ENCODE measurements at regions not wholly inside any gene's neighbourhood (a gene's known extent, or its start where the extent isn't known, plus 50 kb on each side); places are given as distances from the start of the nearest gene placed in this dataset.

DNA sequence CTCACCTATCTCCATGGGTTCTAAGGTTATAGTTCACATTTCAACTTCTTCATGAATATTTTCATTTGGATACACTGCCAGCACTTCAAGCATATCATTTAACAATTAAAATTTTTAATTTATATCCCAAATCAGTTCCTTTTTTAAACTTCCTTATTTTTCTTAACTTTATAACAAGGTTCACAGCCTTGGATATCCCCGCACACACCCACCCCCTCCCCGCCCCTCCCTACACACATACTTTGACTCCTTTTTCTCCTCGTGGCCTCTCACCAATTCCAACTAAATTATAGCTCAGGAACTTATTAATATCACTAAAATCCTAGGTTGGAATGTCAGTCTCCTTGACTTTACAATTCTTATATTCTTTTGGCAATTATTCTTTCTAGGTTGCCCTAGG is 163.6 kb upstream of the SETBP1 start:
- no peak overlapping the region for H3K27ac ChIP-seq (ENCODE audit: low read length)
- no peak overlapping the region for H3K9ac ChIP-seq (ENCODE audit: low read length)
- no peaks in the 10 kb centered on the region for H3K9me3 ChIP-seq (ENCODE audit: control insufficient read depth, low read depth, low read length)
- no peaks in the 10 kb centered on the region for H3K36me3 ChIP-seq (ENCODE audit: control insufficient read depth, low read depth, low read length)
- H3K4me1 ChIP-seq (ENCODE audit: control insufficient read depth, low read depth, low read length): no peaks in the 10 kb centered on the region
- no peak overlapping the region for H3K4me3 ChIP-seq (ENCODE audit: low read length)
- H3K27me3 ChIP-seq (ENCODE audit: control insufficient read depth, insufficient read depth, low read length): no peaks in the 10 kb centered on the region

- Histone ChIP-seq H3K27me3 (ENCODE audit: control insufficient read depth, insufficient read depth, low read length) (no peaks in the 10 kb centered on the region), H3K9ac (ENCODE audit: low read length) (no peak overlapping the region), H3K4me1 (ENCODE audit: control insufficient read depth, low read depth, low read length) (no peaks in the 10 kb centered on the region), H3K27ac (ENCODE audit: low read length) (no peak overlapping the region), H3K9me3 (ENCODE audit: control insufficient read depth, low read depth, low read length) (no peaks in the 10 kb centered on the region), H3K4me3 (ENCODE audit: low read length) (no peak overlapping the region), H3K36me3 (ENCODE audit: control insufficient read depth, low read depth, low read length) (no peaks in the 10 kb centered on the region)
These were observed 162.5 kb upstream of the SETBP1 start for GRCh38 chr18:44518091-44518615.

DNA sequence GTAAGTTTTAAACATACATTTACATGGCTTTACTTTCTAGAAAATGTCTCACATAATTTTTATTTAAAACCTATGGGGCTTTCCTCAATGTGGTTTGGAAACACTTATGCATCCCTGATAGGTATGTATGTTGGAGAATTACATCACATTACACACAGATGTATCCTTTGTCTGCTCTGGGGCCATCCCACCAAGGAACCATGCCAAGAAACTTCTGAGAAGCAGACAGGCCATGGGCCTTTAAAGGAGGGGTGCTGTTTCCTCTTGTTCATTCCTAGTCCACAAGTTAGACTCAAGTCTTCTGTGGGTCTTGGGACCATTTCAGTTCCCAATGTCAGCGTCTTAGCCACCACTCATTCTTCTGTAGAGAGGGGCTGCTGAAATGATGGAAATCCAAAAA is 162.0 kb upstream of the SETBP1 start:
- no peaks in the 10 kb centered on the region for H3K4me1 ChIP-seq (ENCODE audit: control insufficient read depth, low read depth, low read length)
- no peak overlapping the region for H3K4me3 ChIP-seq (ENCODE audit: low read length)
- H3K27me3 ChIP-seq (ENCODE audit: control insufficient read depth, insufficient read depth, low read length): no peaks in the 10 kb centered on the region
- H3K9me3 ChIP-seq (ENCODE audit: control insufficient read depth, low read depth, low read length): no peaks in the 10 kb centered on the region
- no peak overlapping the region for H3K27ac ChIP-seq (ENCODE audit: low read length)
- H3K9ac ChIP-seq (ENCODE audit: low read length): no peak overlapping the region
- H3K36me3 ChIP-seq (ENCODE audit: control insufficient read depth, low read depth, low read length): no peaks in the 10 kb centered on the region

- no peaks in the 10 kb centered on the region for H3K4me1 ChIP-seq (ENCODE audit: control insufficient read depth, low read depth, low read length)
- H3K9ac ChIP-seq (ENCODE audit: low read length): no peak overlapping the region
- H3K27me3 ChIP-seq (ENCODE audit: control insufficient read depth, insufficient read depth, low read length): no peaks in the 10 kb centered on the region
- H3K27ac ChIP-seq (ENCODE audit: low read length): no peak overlapping the region
- H3K4me3 ChIP-seq (ENCODE audit: low read length): no peak overlapping the region
- H3K36me3 ChIP-seq (ENCODE audit: control insufficient read depth, low read depth, low read length): no peaks in the 10 kb centered on the region
- H3K9me3 ChIP-seq (ENCODE audit: control insufficient read depth, low read depth, low read length): no peaks in the 10 kb centered on the region
These were observed 159.6 kb upstream of the SETBP1 start for GRCh38 chr18:44520981-44521667.

DNA sequence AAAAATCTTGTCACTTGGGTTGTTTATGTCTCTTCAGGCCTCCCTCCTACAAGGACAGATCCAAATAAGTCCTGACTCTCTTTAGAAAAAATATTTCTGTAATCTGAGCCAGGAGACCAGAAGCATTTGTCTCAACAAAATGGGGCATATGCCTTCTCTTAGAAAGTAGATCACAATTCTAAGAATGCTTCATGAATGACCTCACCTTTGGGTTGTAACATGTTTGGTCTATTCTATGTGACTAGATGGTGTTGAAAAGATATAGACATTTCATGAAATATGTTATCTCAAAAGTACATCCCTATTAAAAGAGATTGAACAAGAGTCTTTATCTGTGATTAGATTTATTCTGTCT is 159.0 kb upstream of the SETBP1 start:
- H3K9ac ChIP-seq (ENCODE audit: low read length): no peak overlapping the region
- no peaks in the 10 kb centered on the region for H3K4me1 ChIP-seq (ENCODE audit: control insufficient read depth, low read depth, low read length)
- no peak overlapping the region for H3K4me3 ChIP-seq (ENCODE audit: low read length)
- H3K36me3 ChIP-seq (ENCODE audit: control insufficient read depth, low read depth, low read length): no peaks in the 10 kb centered on the region
- H3K27me3 ChIP-seq (ENCODE audit: control insufficient read depth, insufficient read depth, low read length): no peaks in the 10 kb centered on the region
- H3K9me3 ChIP-seq (ENCODE audit: control insufficient read depth, low read depth, low read length): no peaks in the 10 kb centered on the region
- no peak overlapping the region for H3K27ac ChIP-seq (ENCODE audit: low read length)

DNA sequence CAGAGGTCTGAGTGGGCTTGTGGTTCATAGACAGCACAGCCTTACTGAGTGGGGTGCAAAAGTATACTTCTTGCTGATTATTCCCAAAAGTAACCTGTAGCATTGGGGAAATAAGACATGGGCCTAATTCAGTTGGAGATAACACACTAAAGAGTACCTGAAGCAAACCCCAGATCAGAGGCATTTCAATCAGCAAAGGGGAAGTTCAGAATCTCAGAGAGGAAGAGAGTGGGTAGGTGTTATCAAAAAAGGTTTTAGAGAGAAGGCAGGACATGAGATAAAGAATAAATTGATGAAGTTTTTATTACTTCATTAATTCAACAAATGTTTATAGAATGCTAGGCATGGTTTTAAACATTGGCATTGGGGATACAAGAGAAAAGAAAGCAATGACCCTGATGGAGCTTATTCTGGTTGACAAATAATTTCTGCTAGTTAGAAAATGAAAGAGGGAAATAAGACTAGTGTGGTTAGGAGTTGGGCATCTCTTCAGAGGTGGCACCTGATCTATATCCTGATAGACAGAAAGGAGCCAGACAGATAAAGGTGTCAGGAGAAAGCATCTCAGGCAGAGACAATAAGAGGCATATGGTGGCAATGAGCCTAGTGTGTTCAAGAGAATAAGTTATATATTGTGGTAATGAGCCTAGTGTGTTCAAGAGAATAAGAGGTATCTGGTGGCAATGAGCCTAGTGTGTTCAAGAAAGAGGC is 153.8 kb upstream of the SETBP1 start:
- Histone ChIP-seq H3K4me1 (ENCODE audit: control insufficient read depth, low read depth, low read length) (no peaks in the 10 kb centered on the region), H3K36me3 (ENCODE audit: control insufficient read depth, low read depth, low read length) (no peaks in the 10 kb centered on the region), H3K27ac (ENCODE audit: low read length) (no peak overlapping the region), H3K9ac (ENCODE audit: low read length) (no peak overlapping the region), H3K4me3 (ENCODE audit: low read length) (no peak overlapping the region), H3K27me3 (ENCODE audit: control insufficient read depth, insufficient read depth, low read length) (no peaks in the 10 kb centered on the region), H3K9me3 (ENCODE audit: control insufficient read depth, low read depth, low read length) (no peaks in the 10 kb centered on the region)

DNA sequence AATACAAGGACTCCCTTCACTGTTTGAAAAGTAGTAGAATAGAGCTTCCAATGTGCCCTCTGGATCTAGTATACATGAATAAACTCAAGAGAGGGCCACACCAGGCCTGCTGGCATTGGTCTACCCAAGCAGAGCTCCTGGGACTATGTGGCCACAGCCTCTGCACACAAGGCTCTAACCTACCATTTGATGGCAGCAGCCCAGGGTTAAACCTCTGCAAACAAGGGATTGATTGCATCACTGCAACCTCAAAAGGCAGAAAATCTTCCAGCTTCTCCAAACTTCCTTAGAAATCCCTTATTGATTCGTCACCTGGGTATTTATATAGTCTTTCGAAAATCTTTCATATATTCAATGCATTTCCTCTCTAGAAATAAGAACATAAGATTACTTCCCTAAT is 147.6 kb upstream of the SETBP1 start:
- H3K27ac ChIP-seq (ENCODE audit: low read length): no peak overlapping the region
- no peak overlapping the region for H3K4me3 ChIP-seq (ENCODE audit: low read length)
- H3K4me1 ChIP-seq (ENCODE audit: control insufficient read depth, low read depth, low read length): no peaks in the 10 kb centered on the region
- H3K9me3 ChIP-seq (ENCODE audit: control insufficient read depth, low read depth, low read length): no peaks in the 10 kb centered on the region
- no peak overlapping the region for H3K9ac ChIP-seq (ENCODE audit: low read length)
- H3K36me3 ChIP-seq (ENCODE audit: control insufficient read depth, low read depth, low read length): no peaks in the 10 kb centered on the region
- H3K27me3 ChIP-seq (ENCODE audit: control insufficient read depth, insufficient read depth, low read length): no peaks in the 10 kb centered on the region

- Histone ChIP-seq H3K4me3 (ENCODE audit: low read length) (no peak overlapping the region), H3K27me3 (ENCODE audit: control insufficient read depth, insufficient read depth, low read length) (no peaks in the 10 kb centered on the region), H3K4me1 (ENCODE audit: control insufficient read depth, low read depth, low read length) (no peaks in the 10 kb centered on the region), H3K9ac (ENCODE audit: low read length) (no peak overlapping the region), H3K27ac (ENCODE audit: low read length) (no peak overlapping the region), H3K9me3 (ENCODE audit: control insufficient read depth, low read depth, low read length) (no peaks in the 10 kb centered on the region), H3K36me3 (ENCODE audit: control insufficient read depth, low read depth, low read length) (no peaks in the 10 kb centered on the region)
These were observed 144.6 kb upstream of the SETBP1 start for GRCh38 chr18:44536046-44536445.

DNA sequence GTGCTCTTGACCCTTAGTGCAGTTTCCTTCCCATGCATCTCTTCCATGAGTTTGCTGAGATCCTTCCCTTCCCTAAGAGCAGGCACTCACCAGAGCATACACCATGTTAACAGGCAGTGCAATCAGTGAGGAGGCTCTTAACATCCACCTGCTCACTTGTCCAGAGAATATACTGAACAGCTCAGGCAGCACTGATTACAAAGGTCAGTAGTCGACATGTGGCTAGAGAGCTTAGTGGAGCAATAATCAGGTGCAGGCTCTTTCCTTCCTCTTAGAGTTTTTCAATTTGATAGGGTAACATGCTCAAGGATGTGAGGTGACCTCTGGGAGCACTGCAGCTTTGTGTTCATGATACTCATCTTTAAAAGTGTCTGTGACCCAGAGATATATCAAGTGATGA is 144.1 kb upstream of the SETBP1 start:
- Histone ChIP-seq H3K27ac (ENCODE audit: low read length) (no peak overlapping the region), H3K4me1 (ENCODE audit: control insufficient read depth, low read depth, low read length) (no peaks in the 10 kb centered on the region), H3K9ac (ENCODE audit: low read length) (no peak overlapping the region), H3K27me3 (ENCODE audit: control insufficient read depth, insufficient read depth, low read length) (no peaks in the 10 kb centered on the region), H3K9me3 (ENCODE audit: control insufficient read depth, low read depth, low read length) (no peaks in the 10 kb centered on the region), H3K36me3 (ENCODE audit: control insufficient read depth, low read depth, low read length) (no peaks in the 10 kb centered on the region), H3K4me3 (ENCODE audit: low read length) (no peak overlapping the region)

DNA sequence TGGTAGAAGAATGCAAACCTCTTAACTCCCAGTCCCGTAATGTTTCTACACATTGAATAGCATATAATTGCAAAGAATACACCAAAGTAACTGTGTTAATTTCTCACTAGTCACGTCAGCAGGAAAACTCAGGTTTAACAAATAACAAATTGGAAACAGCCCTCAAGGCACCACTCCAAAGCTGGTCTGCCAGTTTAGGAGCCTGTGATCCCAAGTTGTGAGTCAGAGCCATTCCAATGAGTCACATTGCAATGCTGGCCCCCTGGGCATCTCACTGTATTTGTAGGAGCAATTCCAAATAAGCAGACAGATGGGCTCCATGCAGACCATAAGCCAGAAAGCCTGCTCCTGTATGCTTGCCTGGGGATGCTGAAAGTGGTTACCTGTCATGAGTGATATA is 143.2 kb upstream of the SETBP1 start:
- Histone ChIP-seq H3K9me3 (ENCODE audit: control insufficient read depth, low read depth, low read length) (no peaks in the 10 kb centered on the region), H3K27ac (ENCODE audit: low read length) (no peak overlapping the region), H3K9ac (ENCODE audit: low read length) (no peak overlapping the region), H3K27me3 (ENCODE audit: control insufficient read depth, insufficient read depth, low read length) (no peaks in the 10 kb centered on the region), H3K36me3 (ENCODE audit: control insufficient read depth, low read depth, low read length) (no peaks in the 10 kb centered on the region), H3K4me1 (ENCODE audit: control insufficient read depth, low read depth, low read length) (no peaks in the 10 kb centered on the region), H3K4me3 (ENCODE audit: low read length) (no peak overlapping the region)

- Histone ChIP-seq H3K27me3 (ENCODE audit: control insufficient read depth, insufficient read depth, low read length) (no peaks in the 10 kb centered on the region), H3K9me3 (ENCODE audit: control insufficient read depth, low read depth, low read length) (no peaks in the 10 kb centered on the region), H3K9ac (ENCODE audit: low read length) (no peak overlapping the region), H3K27ac (ENCODE audit: low read length) (no peak overlapping the region), H3K4me3 (ENCODE audit: low read length) (no peak overlapping the region), H3K36me3 (ENCODE audit: control insufficient read depth, low read depth, low read length) (no peaks in the 10 kb centered on the region), H3K4me1 (ENCODE audit: control insufficient read depth, low read depth, low read length) (no peaks in the 10 kb centered on the region)
These were observed 140.8 kb upstream of the SETBP1 start for GRCh38 chr18:44539926-44540325.

DNA sequence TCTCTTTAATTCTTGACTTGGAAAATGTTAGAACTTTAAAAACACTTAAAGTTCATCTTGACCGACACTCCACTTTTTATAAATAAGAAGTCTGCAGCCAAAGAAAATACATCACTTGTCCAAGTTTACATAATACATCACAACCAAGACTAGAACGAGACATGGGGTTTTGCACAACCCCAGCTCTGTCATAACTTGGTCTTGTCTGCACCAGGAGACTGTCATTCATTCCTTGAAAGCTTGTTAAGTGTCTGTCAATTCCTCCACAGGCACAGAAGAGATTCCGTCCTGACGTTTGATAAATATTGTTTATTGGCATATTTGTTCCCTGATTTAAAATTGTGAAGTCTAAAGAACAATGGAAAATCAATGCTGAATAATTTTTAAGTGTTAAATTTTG is 139.5 kb upstream of the SETBP1 start:
- H3K9me3 ChIP-seq (ENCODE audit: control insufficient read depth, low read depth, low read length): no peaks in the 10 kb centered on the region
- no peak overlapping the region for H3K9ac ChIP-seq (ENCODE audit: low read length)

More for the DNA sequence above, 139.5 kb upstream of the SETBP1 start:
- Histone ChIP-seq H3K27me3 (ENCODE audit: control insufficient read depth, insufficient read depth, low read length) (no peaks in the 10 kb centered on the region), H3K4me3 (ENCODE audit: low read length) (no peak overlapping the region), H3K36me3 (ENCODE audit: control insufficient read depth, low read depth, low read length) (no peaks in the 10 kb centered on the region), H3K4me1 (ENCODE audit: control insufficient read depth, low read depth, low read length) (no peaks in the 10 kb centered on the region), H3K27ac (ENCODE audit: low read length) (no peak overlapping the region)

Measured in iPS-18a (cell line).